Endothelial cell (in vitro differentiated cells): ENCODE measurements at regions not wholly inside any gene's neighbourhood (a gene's known extent, or its start where the extent isn't known, plus 50 kb on each side); places are given as distances from the start of the nearest gene placed in this dataset.

Source experiments
- DNase-seq: peaks from one replicate; pipeline ENCODE4 v3.0.0; 2021; ENCODE audit warnings: low spot score
- H3K27ac Mint-ChIP-seq: one replicate; pipeline ENCODE4 v1.8.0; 2021; ENCODE audit warnings: mixed read lengths, inconsistent platforms; ENCODE audit not compliant: unreplicated experiment
- H3K27me3 Mint-ChIP-seq: one replicate; pipeline ENCODE4 v1.8.0; 2021; ENCODE audit warnings: mild to moderate bottlenecking, moderate library complexity, mixed read lengths, inconsistent platforms; ENCODE audit not compliant: unreplicated experiment
- H3K36me3 Mint-ChIP-seq: one replicate; pipeline ENCODE4 v1.8.0; 2021; ENCODE audit warnings: mild to moderate bottlenecking, low read depth, mixed read lengths, inconsistent platforms; ENCODE audit not compliant: unreplicated experiment
- H3K4me1 Mint-ChIP-seq: one replicate; pipeline ENCODE4 v1.8.0; 2021; ENCODE audit warnings: mild to moderate bottlenecking, mixed read lengths, inconsistent platforms; ENCODE audit not compliant: unreplicated experiment
- H3K4me3 Mint-ChIP-seq: one replicate; pipeline ENCODE4 v1.8.0; 2021; ENCODE audit warnings: mild to moderate bottlenecking, mixed read lengths, inconsistent platforms; ENCODE audit not compliant: unreplicated experiment
- H3K9me3 Mint-ChIP-seq: one replicate; pipeline ENCODE4 v1.8.0; 2021; ENCODE audit warnings: mixed read lengths, inconsistent platforms; ENCODE audit not compliant: unreplicated experiment
- CTCF ChIP-seq: fragments of 200-600 bp; sonication (generic); IDR thresholded peaks from one replicate; pipeline ENCODE4 v1.5.0; 2021; ENCODE audit warnings: antibody characterized with exemption; ENCODE audit not compliant: unreplicated experiment

GRCh38 chr11:33646629-33647028 lies 54.0 kb downstream of the C11orf91 start:
- H3K4me1 Mint-ChIP-seq: no peaks in the 10 kb centered on the region

GRCh38 chr11:33646168-33646567 lies 54.5 kb downstream of the C11orf91 start:
- no peak for TF ChIP-seq CTCF
- Mint-ChIP-seq H3K27me3 (peaks cover 2% of the 10 kb centered on the region), H3K27ac (no peak overlapping the region), H3K9me3 (no peaks in the 10 kb centered on the region), H3K4me3 (no peak overlapping the region), H3K4me1 (no peaks in the 10 kb centered on the region), H3K36me3 (no peaks in the 10 kb centered on the region)
- no peak for DNase-seq

More at GRCh38 chr11:33646629-33647028, 54.0 kb downstream of the C11orf91 start:
- TF ChIP-seq CTCF: no peak
- Mint-ChIP-seq H3K27me3 (peaks cover 2% of the 10 kb centered on the region), H3K9me3 (no peaks in the 10 kb centered on the region), H3K27ac (no peak overlapping the region), H3K4me3 (no peak overlapping the region), H3K36me3 (no peaks in the 10 kb centered on the region)
- no peak for DNase-seq

- H3K4me1 Mint-ChIP-seq: no peaks in the 10 kb centered on the region
- H3K36me3 Mint-ChIP-seq: no peaks in the 10 kb centered on the region
- no peak overlapping the region for H3K27ac Mint-ChIP-seq
- no peak for TF ChIP-seq CTCF
- peaks cover 2% of the 10 kb centered on the region for H3K27me3 Mint-ChIP-seq
- no peak for DNase-seq
- no peak overlapping the region for H3K4me3 Mint-ChIP-seq
- H3K9me3 Mint-ChIP-seq: no peaks in the 10 kb centered on the region
These were observed 54.9 kb downstream of the C11orf91 start for GRCh38 chr11:33645686-33646085.

GRCh38 chr11:33643167-33643824 lies 57.3 kb downstream of the C11orf91 start:
- Mint-ChIP-seq H3K4me1 (no peaks in the 10 kb centered on the region), H3K27me3 (peaks cover 4% of the 10 kb centered on the region), H3K9me3 (no peaks in the 10 kb centered on the region), H3K27ac (no peak overlapping the region), H3K36me3 (no peaks in the 10 kb centered on the region), H3K4me3 (no peak overlapping the region)
- TF ChIP-seq CTCF: no peak
- DNase-seq: no peak

GRCh38 chr11:33642461-33643166 lies 58.0 kb downstream of the C11orf91 start:
- Mint-ChIP-seq H3K36me3 (peaks cover 5% of the 10 kb centered on the region), H3K4me1 (no peaks in the 10 kb centered on the region), H3K4me3 (no peak overlapping the region), H3K27ac (no peak overlapping the region), H3K9me3 (no peaks in the 10 kb centered on the region), H3K27me3 (peaks cover 4% of the 10 kb centered on the region)
- no peak for DNase-seq
- no peak for TF ChIP-seq CTCF
